Erythroblast (primary cell): ENCODE measurements at regions not wholly inside any gene's neighbourhood (a gene's known extent, or its start where the extent isn't known, plus 50 kb on each side); places are given as distances from the start of the nearest gene placed in this dataset.
"Not testable (repeated sequence)": the region's sequence is repeated elsewhere in the genome, so short reads cannot be mapped to it uniquely, and the experiment has no call there.

Source experiments
- GATA1 ChIP-seq: IDR thresholded peaks from 2 replicates; pipeline ENCODE4 v1.6.1; 2011; ENCODE audit warnings: low read depth, mild to moderate bottlenecking, control low read depth, low read length, moderate library complexity
- POLR2A ChIP-seq: IDR thresholded peaks from 2 replicates; pipeline ENCODE4 v1.6.1; 2011; ENCODE audit warnings: mild to moderate bottlenecking, low read length

GRCh38 chr4:72635931-72636330 lies 66.9 kb upstream of the ADAMTS3 start:
- not testable (repeated sequence) for TF ChIP-seq POLR2A, GATA1
